Fibroblast of mammary gland (primary cell): ENCODE measurements at regions not wholly inside any gene's neighbourhood (a gene's known extent, or its start where the extent isn't known, plus 50 kb on each side); places are given as distances from the start of the nearest gene placed in this dataset.
A peak's percentile ranks its signal among the peaks of the same experiment; 100 is the strongest.

ENCODE experiments used
- DNase-seq: peaks from one replicate; pipeline ENCODE4 v3.0.0-alpha.2; 2010; ENCODE audit warnings: low read depth
- H3K4me3 ChIP-seq: 2 replicates; pipeline ENCODE4 v1.5.1; 2011; ENCODE audit warnings: low read depth, mild to moderate bottlenecking, low read length, moderate library complexity; ENCODE audit not compliant: control insufficient read depth
- CTCF ChIP-seq: conservative IDR thresholded peaks from 2 replicates; pipeline ENCODE4 v1.5.1; 2011; ENCODE audit warnings: low read depth, low read length, inconsistent platforms; ENCODE audit not compliant: control insufficient read depth, insufficient read depth

- H3K4me3 ChIP-seq = no peak overlapping the region
- TF ChIP-seq CTCF = no peak
- peak; percentile 3 for DNase-seq
Observed at GRCh38 chr6:104559435-104560202, 300.1 kb downstream of the HACE1 start.

- peak; percentile 64 for DNase-seq
- no peak for TF ChIP-seq CTCF
- no peak overlapping the region for H3K4me3 ChIP-seq
Observed at GRCh38 chr6:104558746-104559145, 301.0 kb downstream of the HACE1 start.

- no peak overlapping the region for H3K4me3 ChIP-seq
- TF ChIP-seq CTCF = no peak
- DNase-seq = no peak
Observed at GRCh38 chr6:104548297-104548696, 311.4 kb downstream of the HACE1 start.

- no peak overlapping the region for H3K4me3 ChIP-seq
- no peak for TF ChIP-seq CTCF
Observed at GRCh38 chr6:104541411-104541810, 318.3 kb downstream of the HACE1 start.

GRCh38 chr6:104540743-104541142, 319.0 kb downstream of the HACE1 start:
- no peak for TF ChIP-seq CTCF
- H3K4me3 ChIP-seq = no peak overlapping the region
- DNase-seq = peak; percentile 24

More at GRCh38 chr6:104541411-104541810, 318.3 kb downstream of the HACE1 start:
- DNase-seq = no peak

- no peak overlapping the region for H3K4me3 ChIP-seq
- TF ChIP-seq CTCF = no peak
- no peak for DNase-seq
Observed at GRCh38 chr6:104539173-104539572, 320.5 kb downstream of the HACE1 start.
